ENCODE measurements at regions not wholly inside any gene's neighbourhood (a gene's known extent, or its start where the extent isn't known, plus 50 kb on each side); places are given as distances from the start of the nearest gene placed in this dataset.

- TF ChIP-seq, protein P1, sequence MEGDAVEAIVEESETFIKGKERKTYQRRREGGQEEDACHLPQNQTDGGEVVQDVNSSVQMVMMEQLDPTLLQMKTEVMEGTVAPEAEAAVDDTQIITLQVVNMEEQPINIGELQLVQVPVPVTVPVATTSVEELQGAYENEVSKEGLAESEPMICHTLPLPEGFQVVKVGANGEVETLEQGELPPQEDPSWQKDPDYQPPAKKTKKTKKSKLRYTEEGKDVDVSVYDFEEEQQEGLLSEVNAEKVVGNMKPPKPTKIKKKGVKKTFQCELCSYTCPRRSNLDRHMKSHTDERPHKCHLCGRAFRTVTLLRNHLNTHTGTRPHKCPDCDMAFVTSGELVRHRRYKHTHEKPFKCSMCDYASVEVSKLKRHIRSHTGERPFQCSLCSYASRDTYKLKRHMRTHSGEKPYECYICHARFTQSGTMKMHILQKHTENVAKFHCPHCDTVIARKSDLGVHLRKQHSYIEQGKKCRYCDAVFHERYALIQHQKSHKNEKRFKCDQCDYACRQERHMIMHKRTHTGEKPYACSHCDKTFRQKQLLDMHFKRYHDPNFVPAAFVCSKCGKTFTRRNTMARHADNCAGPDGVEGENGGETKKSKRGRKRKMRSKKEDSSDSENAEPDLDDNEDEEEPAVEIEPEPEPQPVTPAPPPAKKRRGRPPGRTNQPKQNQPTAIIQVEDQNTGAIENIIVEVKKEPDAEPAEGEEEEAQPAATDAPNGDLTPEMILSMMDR (IDR thresholded peaks at IDR 0.05): no peak
- TF ChIP-seq POLR2A (IDR thresholded peaks at IDR 0.05; ENCODE audit: low read depth): no peak
Observed at GRCh38 chr3:158005391-158006100, 100.7 kb downstream of the SHOX2 start.
